Astrocyte (in vitro differentiated cells and primary cell): ENCODE measurements at regions not wholly inside any gene's neighbourhood (a gene's known extent, or its start where the extent isn't known, plus 50 kb on each side); places are given as distances from the start of the nearest gene placed in this dataset.

Source experiments
- DNase-seq: peaks from one replicate; pipeline ENCODE4 v3.0.0-alpha.2; 2010; ENCODE audit warnings: low read depth
- FAIRE-seq: peaks from 2 replicates; lab custom pipeline; 2011; peaks lifted over from hg19 to GRCh38; lab: Jason Lieb, UNC
- H2AFZ ChIP-seq: 2 replicates; pipeline ENCODE4 v1.6.0; 2012; ENCODE audit warnings: low read depth, low read length, inconsistent platforms
- H3K27ac ChIP-seq: 2 replicates; pipeline ENCODE4 v1.5.1; 2011; ENCODE audit warnings: low read depth, low read length, inconsistent platforms
- H3K27me3 ChIP-seq: 2 replicates; pipeline ENCODE4 v1.6.0; 2011; ENCODE audit warnings: low read length, inconsistent platforms; ENCODE audit not compliant: insufficient read depth
- H3K36me3 ChIP-seq: 2 replicates; pipeline ENCODE4 v1.5.1; 2011; ENCODE audit warnings: low read length, inconsistent platforms; ENCODE audit not compliant: insufficient read depth
- H3K4me1 ChIP-seq: 2 replicates; pipeline ENCODE4 v1.5.1; 2011; ENCODE audit warnings: low read length, inconsistent platforms; ENCODE audit not compliant: insufficient read depth
- H3K4me2 ChIP-seq: 2 replicates; pipeline ENCODE4 v1.6.0; 2012; ENCODE audit warnings: low read length, inconsistent platforms
- H3K4me3 ChIP-seq: 2 replicates; pipeline ENCODE4 v1.5.1; 2011; ENCODE audit warnings: low read depth, mild to moderate bottlenecking, low read length, inconsistent platforms; ENCODE audit not compliant: insufficient read depth
- H3K79me2 ChIP-seq: 2 replicates; pipeline ENCODE4 v1.6.0; 2012; ENCODE audit warnings: mild to moderate bottlenecking, low read length, inconsistent platforms; ENCODE audit not compliant: insufficient read depth
- H3K9ac ChIP-seq: 2 replicates; pipeline ENCODE4 v1.6.0; 2012; ENCODE audit warnings: mild to moderate bottlenecking, low read length, inconsistent platforms
- H3K9me3 ChIP-seq: 2 replicates; pipeline ENCODE4 v1.5.1; 2012; ENCODE audit warnings: low read depth, mild to moderate bottlenecking, low read length, inconsistent platforms; ENCODE audit not compliant: insufficient read depth
- H4K20me1 ChIP-seq: 2 replicates; pipeline ENCODE4 v1.6.0; 2012; ENCODE audit warnings: low read length, inconsistent platforms; ENCODE audit not compliant: insufficient read depth
- H3K27ac Mint-ChIP-seq: one replicate; pipeline ENCODE4 v1.8.0; 2021; ENCODE audit warnings: mild to moderate bottlenecking, mixed read lengths; ENCODE audit not compliant: unreplicated experiment
- H3K27me3 Mint-ChIP-seq: one replicate; pipeline ENCODE4 v1.8.0; 2021; ENCODE audit warnings: low read depth, mixed read lengths; ENCODE audit not compliant: unreplicated experiment
- H3K36me3 Mint-ChIP-seq: one replicate; pipeline ENCODE4 v1.8.0; 2021; ENCODE audit warnings: low read depth, mixed read lengths; ENCODE audit not compliant: unreplicated experiment
- H3K4me1 Mint-ChIP-seq: one replicate; pipeline ENCODE4 v1.8.0; 2021; ENCODE audit warnings: low read depth, mixed read lengths; ENCODE audit not compliant: unreplicated experiment
- H3K4me3 Mint-ChIP-seq: one replicate; pipeline ENCODE4 v1.8.0; 2021; ENCODE audit warnings: mild to moderate bottlenecking, moderate library complexity, mixed read lengths; ENCODE audit not compliant: unreplicated experiment
- H3K9me3 Mint-ChIP-seq: one replicate; pipeline ENCODE4 v1.8.0; 2021; ENCODE audit warnings: mild to moderate bottlenecking, mixed read lengths; ENCODE audit not compliant: unreplicated experiment
- CTCF ChIP-seq: IDR thresholded peaks from 2 replicates; pipeline ENCODE4 v1.5.1; 2011; ENCODE audit warnings: low read depth, mild to moderate bottlenecking, inconsistent platforms, low read length, moderate library complexity; ENCODE audit not compliant: insufficient read depth
- EZH2 ChIP-seq: IDR thresholded peaks from 2 replicates; pipeline ENCODE4 v1.6.1; 2012; ENCODE audit warnings: mild to moderate bottlenecking, low read length, inconsistent platforms; ENCODE audit not compliant: insufficient read depth

- no peak for DNase-seq
- Mint-ChIP-seq H3K36me3 (no peaks in the 10 kb centered on the region), H3K4me1 (peaks cover 16% of the 10 kb centered on the region), H3K27me3 (peaks cover 16% of the 10 kb centered on the region), H3K27ac (no peak overlapping the region), H3K9me3 (no peaks in the 10 kb centered on the region), H3K4me3 (no peak overlapping the region)
- Histone ChIP-seq H3K27ac (no peak overlapping the region), H3K4me1 (no peaks in the 10 kb centered on the region), H3K27me3 (peaks cover 9% of the 10 kb centered on the region), H3K4me3 (no peak overlapping the region), H3K9me3 (no peaks in the 10 kb centered on the region), H3K36me3 (no peaks in the 10 kb centered on the region), H3K79me2 (no peaks in the 10 kb centered on the region), H2AFZ (no peak overlapping the region), H4K20me1 (no peaks in the 10 kb centered on the region), H3K4me2 (no peak overlapping the region), H3K9ac (no peak overlapping the region)
- TF ChIP-seq CTCF (no peak), EZH2 (no peak)
- peak; percentile 13 for FAIRE-seq
Observed at GRCh38 chr13:48873081-48873480, 102.6 kb upstream of the FNDC3A start.

GRCh38 chr13:48873587-48873986 is 102.1 kb upstream of the FNDC3A start:
- H3K27ac Mint-ChIP-seq: no peak overlapping the region
- no peaks in the 10 kb centered on the region for H3K36me3 Mint-ChIP-seq
- H3K4me1 ChIP-seq: no peaks in the 10 kb centered on the region
- FAIRE-seq (no peak), DNase-seq (peak; percentile 14)
- peaks cover 16% of the 10 kb centered on the region for H3K4me1 Mint-ChIP-seq
- no peaks in the 10 kb centered on the region for H3K9me3 ChIP-seq
- H3K27ac ChIP-seq: no peak overlapping the region
- no peaks in the 10 kb centered on the region for H4K20me1 ChIP-seq
- no peak overlapping the region for H3K4me2 ChIP-seq
- H3K4me3 ChIP-seq: no peak overlapping the region
- TF ChIP-seq CTCF (no peak), EZH2 (no peak)
- H3K27me3 Mint-ChIP-seq: peaks cover 16% of the 10 kb centered on the region
- H3K9ac ChIP-seq: no peak overlapping the region
- no peak overlapping the region for H2AFZ ChIP-seq
- no peak overlapping the region for H3K4me3 Mint-ChIP-seq
- H3K36me3 ChIP-seq: no peaks in the 10 kb centered on the region
- no peaks in the 10 kb centered on the region for H3K9me3 Mint-ChIP-seq
- H3K27me3 ChIP-seq: peaks cover 9% of the 10 kb centered on the region
- H3K79me2 ChIP-seq: no peaks in the 10 kb centered on the region

- Mint-ChIP-seq H3K4me3 (no peak overlapping the region), H3K36me3 (no peaks in the 10 kb centered on the region), H3K27ac (no peak overlapping the region), H3K27me3 (peaks cover 16% of the 10 kb centered on the region), H3K4me1 (peaks cover 17% of the 10 kb centered on the region), H3K9me3 (no peaks in the 10 kb centered on the region)
- Histone ChIP-seq H2AFZ (no peak overlapping the region), H3K4me1 (no peaks in the 10 kb centered on the region), H3K79me2 (no peaks in the 10 kb centered on the region), H3K9me3 (no peaks in the 10 kb centered on the region), H3K27me3 (peaks cover 9% of the 10 kb centered on the region), H3K4me3 (no peak overlapping the region), H3K9ac (no peak overlapping the region), H3K4me2 (no peak overlapping the region), H3K27ac (no peak overlapping the region), H4K20me1 (no peaks in the 10 kb centered on the region), H3K36me3 (no peaks in the 10 kb centered on the region)
- FAIRE-seq (no peak), DNase-seq (no peak)
- TF ChIP-seq CTCF: no peak
Observed at GRCh38 chr13:48874165-48874564, 101.5 kb upstream of the FNDC3A start.
